ENCODE measurements at regions not wholly inside any gene's neighbourhood (a gene's known extent, or its start where the extent isn't known, plus 50 kb on each side); places are given as distances from the start of the nearest gene placed in this dataset.

DNA sequence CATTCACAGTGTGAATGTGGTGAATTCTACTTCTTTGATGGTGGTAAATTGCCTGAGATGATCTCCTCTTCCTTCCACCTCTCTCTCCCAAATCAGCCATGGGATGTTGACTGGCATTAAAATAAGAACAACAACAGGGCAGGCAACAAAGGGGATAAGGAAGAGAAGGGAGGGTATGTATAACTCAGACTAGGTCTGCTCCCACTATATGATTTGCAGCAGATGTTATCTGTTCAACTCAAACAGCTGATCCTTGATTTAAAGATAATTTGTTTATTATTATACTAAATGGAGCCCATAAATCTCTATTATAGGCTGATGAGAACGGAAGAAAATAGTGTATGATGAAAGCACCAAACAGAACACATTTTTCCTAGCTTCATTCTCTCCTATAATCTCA, 262.0 kb downstream of the BTBD3 start:
- TF ChIP-seq GATA2 (IDR thresholded peaks at IDR 0.05; ENCODE audit: low read depth, low read length) (peak; percentile 57; the same call in 1 of the 2 replicates), GATA3 (IDR thresholded peaks at IDR 0.05; ENCODE audit: low read depth, low read length) (peak; percentile 56; the same call in 1 of the 2 replicates)

Data from SH-SY5Y (cell line).